IMR-90 (cell line): ENCODE measurements at regions not wholly inside any gene's neighbourhood (a gene's known extent, or its start where the extent isn't known, plus 50 kb on each side); places are given as distances from the start of the nearest gene placed in this dataset.

Experiments used
- ATAC-seq: fragments of 200-7000 bp; cut with Tn5 transposase; 2 replicates; pipeline ENCODE4 v1.9.1; 2020; ENCODE audit warnings: low read depth, mild to moderate bottlenecking, moderate library complexity
- BruUV-seq: library from RNA; stranded (reverse); fragments of 400-500 nt; replicated peaks from 2 replicates; lab custom pipeline; 2021; lab: Mats Ljungman, UMichigan
- CTCF ChIA-PET: fragments of 300-600 bp; formaldehyde crosslinking; extraction: SDS; loops from one replicate; lab custom pipeline; 2021; ENCODE audit warnings: antibody characterized with exemption; lab: Yijun Ruan, JAX
- POLR2A ChIA-PET: fragments of 300-600 bp; sonication (Branson Sonifier 250); formaldehyde crosslinking; loops from one replicate; lab custom pipeline; 2022; ENCODE audit warnings: antibody characterized with exemption; ENCODE audit not compliant: unreplicated experiment; lab: Charles Lee
- DNase-seq: peaks from one replicate; pipeline ENCODE4 v3.0.0; 2013
- H2AFZ ChIP-seq: replicated peaks from 2 replicates; pipeline ENCODE3; 2013; ENCODE audit warnings: low read length, mild to moderate bottlenecking; ENCODE audit not compliant: poor library complexity
- H2AK5ac ChIP-seq: 2 replicates; pipeline ENCODE4 v1.6.1; 2013; ENCODE audit warnings: low read depth, low read length, inconsistent platforms
- H2AK9ac ChIP-seq: replicated peaks from 2 replicates; pipeline ENCODE3; 2013; ENCODE audit warnings: mild to moderate bottlenecking, low read depth, low read length, moderate library complexity; ENCODE audit not compliant: poor library complexity
- H2BK120ac ChIP-seq: 2 replicates; pipeline ENCODE4 v1.6.1; 2013; ENCODE audit warnings: low read depth, low read length, inconsistent platforms
- H2BK15ac ChIP-seq: 3 replicates; pipeline ENCODE4 v1.6.1; 2013; ENCODE audit warnings: low read depth, low read length, inconsistent platforms
- H2BK20ac ChIP-seq: 2 replicates; pipeline ENCODE4 v1.6.1; 2013; ENCODE audit warnings: low read depth, mild to moderate bottlenecking, inconsistent platforms, low read length, moderate library complexity
- H2BK5ac ChIP-seq: 2 replicates; pipeline ENCODE4 v1.6.1; 2013; ENCODE audit warnings: mild to moderate bottlenecking, low read depth, low read length, inconsistent platforms; ENCODE audit not compliant: poor library complexity, severe bottlenecking
- H3K14ac ChIP-seq: replicated peaks from 2 replicates; pipeline ENCODE4 v1.6.1; 2013; ENCODE audit warnings: low read depth, low read length, inconsistent platforms
- H3K18ac ChIP-seq: 2 replicates; pipeline ENCODE4 v1.6.1; 2013; ENCODE audit warnings: low read depth, low read length, control low read depth
- H3K23ac ChIP-seq: 2 replicates; pipeline ENCODE4 v1.6.1; 2013; ENCODE audit warnings: low read depth, low read length, inconsistent platforms
- H3K27ac ChIP-seq: 2 replicates; pipeline ENCODE4 v1.5.1; 2013; ENCODE audit warnings: mild to moderate bottlenecking, control low read depth, low read length; ENCODE audit not compliant: insufficient read depth
- H3K27me3 ChIP-seq: 2 replicates; pipeline ENCODE4 v1.6.1; 2013; ENCODE audit warnings: low read length; ENCODE audit not compliant: control insufficient read depth, insufficient read depth
- H3K36me3 ChIP-seq: 2 replicates; pipeline ENCODE4 v1.6.1; 2013; ENCODE audit warnings: low read length, mixed read lengths; ENCODE audit not compliant: control insufficient read depth, insufficient read depth
- H3K4ac ChIP-seq: 2 replicates; pipeline ENCODE4 v1.6.1; 2013; ENCODE audit warnings: low read depth, low read length, inconsistent platforms
- H3K4me1 ChIP-seq: 2 replicates; pipeline ENCODE4 v1.6.1; 2013; ENCODE audit warnings: low read length, mixed read lengths; ENCODE audit not compliant: control insufficient read depth, insufficient read depth
- H3K4me2 ChIP-seq: 2 replicates; pipeline ENCODE4 v1.6.1; 2013; ENCODE audit warnings: low read depth, mild to moderate bottlenecking, control low read depth, low read length, moderate library complexity
- H3K4me3 ChIP-seq: 2 replicates; pipeline ENCODE4 v1.5.1; 2013; ENCODE audit warnings: low read depth, mild to moderate bottlenecking, control low read depth, low read length, moderate library complexity; ENCODE audit not compliant: insufficient read depth
- H3K56ac ChIP-seq: 2 replicates; pipeline ENCODE4 v1.6.1; 2013; ENCODE audit warnings: low read length, inconsistent platforms; ENCODE audit not compliant: insufficient read depth; ENCODE audit errors: extremely low read depth
- H3K79me1 ChIP-seq, 2 experiments: 2 replicates each; pipeline ENCODE4 v1.6.1; 2013; ENCODE audit warnings: low read length in 2 of 2, inconsistent platforms in 1 of 2, low read depth in 1 of 2
- H3K9ac ChIP-seq: 2 replicates; pipeline ENCODE4 v1.6.1; 2013; ENCODE audit warnings: low read depth, low read length, control low read depth
- H3K9me1 ChIP-seq: 2 replicates; pipeline ENCODE4 v1.6.1; 2013; ENCODE audit warnings: low read length, inconsistent platforms; ENCODE audit not compliant: insufficient read depth
- H3K9me3 ChIP-seq: 2 replicates; pipeline ENCODE4 v1.6.1; 2013; ENCODE audit warnings: low read length; ENCODE audit not compliant: control insufficient read depth, insufficient read depth
- H4K20me1 ChIP-seq: 2 replicates; pipeline ENCODE4 v1.6.1; 2013; ENCODE audit warnings: low read length, inconsistent platforms; ENCODE audit not compliant: insufficient read depth
- H4K5ac ChIP-seq: 2 replicates; pipeline ENCODE4 v1.6.1; 2013; ENCODE audit warnings: mild to moderate bottlenecking, low read depth, low read length, control low read depth
- H4K8ac ChIP-seq, 2 experiments: 2 replicates each; pipeline ENCODE4 v1.6.1; 2013; ENCODE audit warnings: low read depth in 2 of 2, low read length in 2 of 2, control low read depth in 1 of 2, inconsistent platforms in 1 of 2
- H4K91ac ChIP-seq: 2 replicates; pipeline ENCODE4 v1.6.1; 2013; ENCODE audit warnings: low read depth, low read length, inconsistent platforms; ENCODE audit not compliant: insufficient read depth
- BHLHE40 ChIP-seq: fragments of 150-350 bp; IDR thresholded peaks from 2 replicates; pipeline ENCODE4 v1.6.1; 2016; ENCODE audit warnings: mild to moderate bottlenecking, low read depth, low read length
- CEBPB ChIP-seq: IDR thresholded peaks from 2 replicates; pipeline ENCODE4 v1.6.1; 2012; ENCODE audit warnings: low read depth, low read length, improper control_type of control experiment
- CHD1 ChIP-seq: IDR thresholded peaks from 2 replicates; pipeline ENCODE4 v1.6.1; 2012; ENCODE audit warnings: low read depth, low read length, improper control_type of control experiment
- FOS ChIP-seq: fragments of 150-350 bp; IDR thresholded peaks from 2 replicates; pipeline ENCODE4 v1.6.1; 2016; ENCODE audit warnings: low read depth, low read length
- MAFK ChIP-seq: IDR thresholded peaks from 2 replicates; pipeline ENCODE4 v1.6.1; 2012; ENCODE audit warnings: low read depth, low read length, improper control_type of control experiment
- MAZ ChIP-seq: IDR thresholded peaks from 2 replicates; pipeline ENCODE4 v1.6.1; 2012; ENCODE audit warnings: low read depth, mild to moderate bottlenecking, low read length, improper control_type of control experiment, moderate library complexity, borderline replicate concordance
- MXI1 ChIP-seq: IDR thresholded peaks from 2 replicates; pipeline ENCODE4 v1.6.1; 2012; ENCODE audit warnings: low read depth, mild to moderate bottlenecking, low read length, moderate library complexity, borderline replicate concordance
- NFE2L2 ChIP-seq: fragments of 150-350 bp; IDR thresholded peaks from 2 replicates; pipeline ENCODE4 v1.6.1; 2016; ENCODE audit warnings: low read depth, mild to moderate bottlenecking, low read length
- POLR2A ChIP-seq: IDR thresholded peaks from 2 replicates; pipeline ENCODE4 v1.6.1; 2012; ENCODE audit warnings: mild to moderate bottlenecking, low read depth, low read length
- RAD21 ChIP-seq: IDR thresholded peaks from 2 replicates; pipeline ENCODE4 v1.6.1; 2012; ENCODE audit warnings: low read length, improper control_type of control experiment
- RCOR1 ChIP-seq: IDR thresholded peaks from 2 replicates; pipeline ENCODE4 v1.6.1; 2012; ENCODE audit warnings: mild to moderate bottlenecking, low read length, improper control_type of control experiment; ENCODE audit not compliant: insufficient replicate concordance
- RFX5 ChIP-seq: IDR thresholded peaks from 2 replicates; pipeline ENCODE4 v1.8.0; 2012; ENCODE audit warnings: low read depth, mild to moderate bottlenecking, low read length, moderate library complexity
- SMC3 ChIP-seq: fragments of 150-350 bp; IDR thresholded peaks from 2 replicates; pipeline ENCODE4 v1.6.1; 2016; ENCODE audit warnings: low read depth, mild to moderate bottlenecking, antibody characterized with exemption, low read length, moderate library complexity
- WGBS, 2 experiments: methylation state at CpG; one replicate each; pipeline versions ENCODE4 v1.1.5 to v1.1.7; 2013; ENCODE audit warnings: missing lambda C conversion rate in 2 of 2; ENCODE audit not compliant: insufficient read length in 1 of 2; ENCODE audit errors: extremely low coverage in 2 of 2; 5-methylcytosine and 5-hydroxymethylcytosine counted together
- dilution Hi-C: fragments of 300-500 bp; cut with HindIII; formaldehyde crosslinking; loops from one replicate; pipeline ENCODE4 v1.14.3; 2018; ENCODE audit warnings: low sequenced_read_pairs; ENCODE audit not compliant: unreplicated experiment
- in situ Hi-C: fragments of 300-500 bp; cut with MboI; formaldehyde crosslinking; loops from 3 replicates; pipeline ENCODE4 v1.14.3; 2019; ENCODE audit warnings: low sequenced_read_pairs, inconsistent platforms, mixed read lengths
- intact Hi-C: fragments of 100-400 bp; cut with micrococcal nuclease; formaldehyde crosslinking; loops from 2 replicates; pipeline ENCODE4 v1.10.0; 2022
- TF ChIP-seq, protein P1 (sequence below): fragments of 150-350 bp; IDR thresholded peaks from 2 replicates; pipeline ENCODE4 v1.6.1; 2016; ENCODE audit warnings: low read depth, mild to moderate bottlenecking, low read length, moderate library complexity, borderline replicate concordance
- TF ChIP-seq, protein P2 (sequence below): conservative IDR thresholded peaks from 2 replicates; pipeline ENCODE4 v1.5.1; 2012; ENCODE audit warnings: mild to moderate bottlenecking, low read depth, low read length, improper control_type of control experiment
- TF ChIP-seq, protein P3 (sequence below): fragments of 150-350 bp; IDR thresholded peaks from 2 replicates; pipeline ENCODE4 v1.6.1; 2017; ENCODE audit warnings: mild to moderate bottlenecking, antibody characterized with exemption, low read length, low read depth

DNA sequence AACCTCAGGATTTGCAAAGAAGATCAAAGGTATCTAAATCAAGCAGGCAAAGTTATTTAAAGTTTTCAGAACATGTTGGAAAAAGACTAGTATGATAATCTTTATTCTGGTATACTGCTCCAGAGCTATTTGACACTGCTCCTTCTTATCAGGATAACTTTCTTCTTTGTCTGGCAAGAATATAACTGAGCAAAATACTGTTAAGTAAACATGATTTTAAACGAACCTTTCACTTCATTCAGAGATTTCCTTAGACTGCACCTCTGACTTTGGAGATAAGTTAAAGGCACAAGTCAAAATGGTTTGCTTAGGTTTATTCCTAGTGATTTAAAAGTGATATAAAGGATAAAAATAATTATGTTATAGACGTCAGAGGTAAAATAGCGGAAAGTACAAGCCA is 103.9 kb upstream of the CCDC190 start:
- no peak overlapping the region for H3K18ac ChIP-seq
- no peak overlapping the region for H2AFZ ChIP-seq
- H2AK9ac ChIP-seq: no peak overlapping the region
- TF ChIP-seq, protein P1, sequence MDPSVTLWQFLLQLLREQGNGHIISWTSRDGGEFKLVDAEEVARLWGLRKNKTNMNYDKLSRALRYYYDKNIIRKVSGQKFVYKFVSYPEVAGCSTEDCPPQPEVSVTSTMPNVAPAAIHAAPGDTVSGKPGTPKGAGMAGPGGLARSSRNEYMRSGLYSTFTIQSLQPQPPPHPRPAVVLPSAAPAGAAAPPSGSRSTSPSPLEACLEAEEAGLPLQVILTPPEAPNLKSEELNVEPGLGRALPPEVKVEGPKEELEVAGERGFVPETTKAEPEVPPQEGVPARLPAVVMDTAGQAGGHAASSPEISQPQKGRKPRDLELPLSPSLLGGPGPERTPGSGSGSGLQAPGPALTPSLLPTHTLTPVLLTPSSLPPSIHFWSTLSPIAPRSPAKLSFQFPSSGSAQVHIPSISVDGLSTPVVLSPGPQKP: no peak
- TF ChIP-seq RAD21 (no peak), RCOR1 (no peak), RFX5 (no peak), FOS (no peak), BHLHE40 (no peak), CHD1 (no peak), POLR2A (no peak), MAFK (no peak), MAZ (no peak), MXI1 (no peak), CEBPB (no peak), SMC3 (no peak), NFE2L2 (no peak)
- TF ChIP-seq, protein P2, sequence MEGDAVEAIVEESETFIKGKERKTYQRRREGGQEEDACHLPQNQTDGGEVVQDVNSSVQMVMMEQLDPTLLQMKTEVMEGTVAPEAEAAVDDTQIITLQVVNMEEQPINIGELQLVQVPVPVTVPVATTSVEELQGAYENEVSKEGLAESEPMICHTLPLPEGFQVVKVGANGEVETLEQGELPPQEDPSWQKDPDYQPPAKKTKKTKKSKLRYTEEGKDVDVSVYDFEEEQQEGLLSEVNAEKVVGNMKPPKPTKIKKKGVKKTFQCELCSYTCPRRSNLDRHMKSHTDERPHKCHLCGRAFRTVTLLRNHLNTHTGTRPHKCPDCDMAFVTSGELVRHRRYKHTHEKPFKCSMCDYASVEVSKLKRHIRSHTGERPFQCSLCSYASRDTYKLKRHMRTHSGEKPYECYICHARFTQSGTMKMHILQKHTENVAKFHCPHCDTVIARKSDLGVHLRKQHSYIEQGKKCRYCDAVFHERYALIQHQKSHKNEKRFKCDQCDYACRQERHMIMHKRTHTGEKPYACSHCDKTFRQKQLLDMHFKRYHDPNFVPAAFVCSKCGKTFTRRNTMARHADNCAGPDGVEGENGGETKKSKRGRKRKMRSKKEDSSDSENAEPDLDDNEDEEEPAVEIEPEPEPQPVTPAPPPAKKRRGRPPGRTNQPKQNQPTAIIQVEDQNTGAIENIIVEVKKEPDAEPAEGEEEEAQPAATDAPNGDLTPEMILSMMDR: no peak
- TF ChIP-seq, protein P3, sequence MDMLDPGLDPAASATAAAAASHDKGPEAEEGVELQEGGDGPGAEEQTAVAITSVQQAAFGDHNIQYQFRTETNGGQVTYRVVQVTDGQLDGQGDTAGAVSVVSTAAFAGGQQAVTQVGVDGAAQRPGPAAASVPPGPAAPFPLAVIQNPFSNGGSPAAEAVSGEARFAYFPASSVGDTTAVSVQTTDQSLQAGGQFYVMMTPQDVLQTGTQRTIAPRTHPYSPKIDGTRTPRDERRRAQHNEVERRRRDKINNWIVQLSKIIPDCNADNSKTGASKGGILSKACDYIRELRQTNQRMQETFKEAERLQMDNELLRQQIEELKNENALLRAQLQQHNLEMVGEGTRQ: no peak
- H3K9me1 ChIP-seq: no peaks in the 10 kb centered on the region
- dilution Hi-C loops (no loop called here), intact Hi-C loops (loop anchor here (10.0 kb wide), 1 partner anchor 1580 kb away; no protein-coding TSS in a partner anchor), in situ Hi-C loops (no loop called here)
- no peak overlapping the region for H2BK5ac ChIP-seq
- no peak overlapping the region for H3K4me3 ChIP-seq
- no peak overlapping the region for H2BK15ac ChIP-seq
- POLR2A ChIA-PET: no interaction called here
- no peaks in the 10 kb centered on the region for H4K20me1 ChIP-seq
- no peak overlapping the region for H3K4ac ChIP-seq
- no peak overlapping the region for H2AK5ac ChIP-seq
- H2BK120ac ChIP-seq: no peak overlapping the region
- H4K91ac ChIP-seq: no peak overlapping the region
- no peak for DNase-seq
- H3K27me3 ChIP-seq: no peaks in the 10 kb centered on the region
- no peak overlapping the region for H3K4me2 ChIP-seq
- no peak overlapping the region for H2BK20ac ChIP-seq
- ATAC-seq: no peak
- no peak overlapping the region for H3K9ac ChIP-seq
- no peak overlapping the region for H3K56ac ChIP-seq
- H3K14ac ChIP-seq: no peak overlapping the region
- H3K27ac ChIP-seq: no peak overlapping the region
- no peaks in the 10 kb centered on the region for H3K36me3 ChIP-seq
- H3K4me1 ChIP-seq: peaks cover 2% of the 10 kb centered on the region; the same call in 1 of the 2 replicates
- peaks cover 2% of the 10 kb centered on the region; the same call in 1 of the 2 replicates for H3K9me3 ChIP-seq
- H3K79me1 ChIP-seq: no peaks in the 10 kb centered on the region
- H4K8ac ChIP-seq: no peak overlapping the region
- WGBS, 2 experiments: 86% methylated on average over 2 of the region's 3 CpGs; no CpG with 5 or more reads in 1 of the 2 experiments
- BruUV-seq: no TSS peak
- H3K23ac ChIP-seq: no peak overlapping the region
- H4K5ac ChIP-seq: no peak overlapping the region
- CTCF ChIA-PET: no interaction called here
